ENCODE measurements at regions not wholly inside any gene's neighbourhood (a gene's known extent, or its start where the extent isn't known, plus 50 kb on each side); places are given as distances from the start of the nearest gene placed in this dataset.

DNA sequence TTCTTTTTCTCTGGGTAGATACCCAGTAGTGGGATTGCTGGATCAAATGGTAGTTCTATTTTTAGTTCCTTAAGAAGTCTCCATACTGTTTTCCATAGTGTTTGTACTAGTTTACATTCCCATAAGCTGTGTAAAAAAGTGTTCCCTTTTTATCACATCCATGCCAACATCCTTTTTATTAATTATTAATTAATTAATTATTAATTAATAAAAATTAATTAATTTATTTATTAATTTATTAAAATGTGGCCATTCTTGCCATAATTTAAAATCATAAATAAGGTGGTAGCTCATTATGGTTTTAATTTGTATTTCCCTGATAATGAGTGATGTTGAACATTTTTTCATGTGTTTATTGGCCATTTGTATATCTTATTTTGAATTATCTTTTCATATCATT is 173.9 kb upstream of the FOXN2 start:
- no peak for DNase-seq (ENCODE audit: low read depth in 2 of 2)

DNA sequence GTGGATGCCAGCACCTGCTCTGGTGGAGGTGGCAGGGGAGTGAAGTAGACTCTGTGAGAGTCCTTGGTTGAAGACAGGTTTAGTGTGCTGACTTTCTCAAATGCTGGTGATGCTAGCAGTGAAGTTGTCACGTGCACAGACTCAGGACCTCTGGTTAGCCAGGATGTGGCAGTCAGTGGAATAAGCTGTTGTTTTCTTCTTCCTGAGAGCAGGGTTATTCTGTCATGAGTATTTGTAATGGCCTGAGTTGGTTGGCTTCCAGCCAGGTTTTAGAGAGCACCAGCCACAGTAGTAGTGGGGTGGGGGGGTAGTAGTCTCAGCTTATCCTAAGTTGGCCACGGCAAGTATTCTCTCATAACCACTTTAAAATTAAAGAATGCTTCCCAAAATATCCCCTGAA is 169.7 kb upstream of the FOXN2 start:
- no peak for DNase-seq (ENCODE audit: low read depth in 2 of 2)

DNA sequence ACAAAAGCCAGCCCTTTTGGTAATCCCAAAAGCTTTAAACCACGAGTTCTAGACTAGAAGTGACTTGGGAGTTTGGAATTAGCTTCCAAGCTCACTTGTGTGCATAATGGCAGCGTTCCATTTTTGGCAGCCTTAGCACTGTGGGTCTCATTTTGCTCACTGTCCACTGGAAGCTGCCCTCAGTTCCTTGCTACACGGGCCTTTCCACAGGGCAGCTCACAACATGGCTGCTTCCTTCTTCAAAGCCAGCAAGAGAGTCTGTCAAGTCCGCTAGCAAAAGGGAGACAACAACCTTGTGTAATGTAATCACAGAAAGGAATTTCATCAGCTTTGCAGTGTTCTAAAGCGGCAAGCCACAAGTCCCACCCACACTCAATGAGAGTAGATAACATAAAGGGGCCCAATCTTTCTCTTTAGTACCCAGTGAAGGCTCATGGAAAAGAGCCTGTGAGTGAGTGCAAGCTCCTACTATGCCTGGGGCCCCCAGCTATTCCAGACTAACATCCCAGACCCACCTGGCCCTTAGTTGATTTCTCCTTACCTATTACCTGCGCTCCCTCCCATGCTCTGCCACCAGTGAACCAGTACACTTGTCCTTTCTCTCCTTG is 168.5 kb upstream of the FOXN2 start:
- no peak for DNase-seq (ENCODE audit: low read depth in 2 of 2)

DNA sequence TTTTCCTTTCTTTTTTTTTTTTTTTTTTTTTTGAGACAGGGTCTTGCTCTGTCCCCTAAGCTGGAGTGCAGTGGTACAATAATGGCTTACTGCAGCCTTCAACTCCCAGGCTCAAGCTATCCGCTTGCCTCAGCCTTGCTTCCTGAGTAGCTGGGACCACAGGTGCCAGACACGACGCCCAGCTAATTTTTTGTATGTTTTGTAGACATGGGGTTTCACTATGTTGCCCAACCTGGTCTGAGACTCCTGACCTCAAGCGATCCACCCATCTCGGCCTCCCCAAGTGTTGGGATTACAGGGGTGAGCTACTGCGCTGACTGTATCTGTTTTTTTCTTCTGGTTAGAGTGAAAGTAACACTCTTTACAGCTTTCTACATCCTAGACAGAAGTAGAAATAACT is 167.9 kb upstream of the FOXN2 start:
- no peak for DNase-seq (ENCODE audit: low read depth in 2 of 2)

DNA sequence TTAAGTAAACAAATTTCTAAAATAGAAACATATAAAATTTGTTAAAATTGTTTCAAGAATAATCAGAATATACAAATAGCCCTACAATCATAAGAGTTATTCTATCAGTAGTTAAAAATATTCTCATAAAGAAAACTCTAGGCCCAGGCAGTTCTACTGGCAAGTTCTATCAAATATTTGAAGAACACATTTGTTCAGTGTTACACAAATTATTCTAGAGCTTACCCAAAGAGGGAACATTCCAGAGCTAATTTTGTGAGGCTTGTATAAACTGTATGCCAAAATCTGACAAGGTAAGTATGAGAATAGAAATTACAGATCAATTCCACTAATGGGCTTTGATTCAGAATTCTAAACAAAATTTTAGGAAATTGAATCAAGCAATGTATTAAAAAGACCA is 166.8 kb upstream of the FOXN2 start:
- DNase-seq (ENCODE audit: low read depth in 2 of 2) = no peak

DNA sequence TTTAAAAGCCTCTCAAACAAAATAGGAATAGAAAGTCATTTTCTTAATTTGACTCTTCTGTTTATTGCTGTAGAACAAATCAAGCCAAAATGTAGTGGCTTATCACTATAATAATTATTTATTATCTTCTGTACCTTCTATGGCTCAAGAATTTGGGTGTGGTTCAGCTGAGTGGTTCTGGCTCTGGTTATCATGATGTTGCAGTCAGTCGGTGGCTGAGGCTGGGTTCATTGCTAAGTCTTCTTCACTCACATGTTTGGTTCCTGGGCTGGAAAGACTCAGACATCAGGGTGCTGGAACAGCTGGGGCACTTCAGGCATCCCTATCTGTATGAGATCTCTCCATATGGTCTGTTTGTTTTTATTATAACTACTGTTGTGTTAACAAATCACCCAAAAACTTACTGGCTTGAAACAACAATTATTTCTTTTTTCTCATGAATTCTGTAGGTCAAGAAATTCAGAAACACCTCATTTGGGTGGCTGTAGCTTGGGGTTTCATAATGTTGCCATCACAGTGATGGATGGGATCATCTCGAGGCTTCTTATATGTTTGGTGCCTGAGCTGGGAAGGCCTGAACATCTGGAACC is 165.5 kb upstream of the FOXN2 start:
- no peak for DNase-seq (ENCODE audit: low read depth in 2 of 2)

DNA sequence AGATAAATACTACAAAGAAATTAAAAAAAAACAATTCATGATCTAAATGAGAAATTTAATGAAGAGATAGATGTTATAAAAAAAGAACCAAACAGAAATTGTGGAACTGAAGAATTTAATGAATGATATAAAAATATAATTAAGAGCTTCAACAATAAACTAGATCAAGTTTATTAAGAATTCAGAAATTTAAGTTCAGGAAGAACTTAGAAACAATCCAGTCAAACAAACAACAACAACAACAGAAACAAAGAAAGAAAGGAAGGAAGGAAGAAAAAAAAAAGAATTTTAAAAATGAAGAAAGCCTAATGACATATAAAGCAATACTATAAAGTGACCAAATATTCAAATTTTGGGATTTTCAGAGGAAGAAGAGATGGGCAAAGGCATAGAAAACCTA is 157.3 kb upstream of the FOXN2 start:
- DNase-seq (ENCODE audit: low read depth in 2 of 2) = no peak

DNA sequence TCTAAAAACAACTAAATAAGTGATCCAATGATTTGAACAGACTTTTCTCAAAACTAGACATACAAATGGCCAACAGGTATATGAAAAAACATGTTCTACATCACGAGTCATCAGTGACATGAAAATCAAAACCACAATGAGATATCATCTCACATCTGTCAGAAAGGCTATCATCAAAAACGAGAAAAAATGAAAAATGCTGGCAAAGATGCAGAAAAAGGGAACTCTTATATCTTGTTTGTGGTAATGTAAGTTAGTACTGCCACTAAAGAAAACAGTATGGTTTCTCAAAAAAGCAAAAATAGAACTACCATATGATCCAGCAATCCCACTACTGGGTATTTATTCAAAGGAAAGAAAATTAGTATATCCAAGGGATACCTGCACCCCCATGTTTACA is 152.9 kb upstream of the FOXN2 start:
- no peak for DNase-seq (ENCODE audit: low read depth in 2 of 2)

DNA sequence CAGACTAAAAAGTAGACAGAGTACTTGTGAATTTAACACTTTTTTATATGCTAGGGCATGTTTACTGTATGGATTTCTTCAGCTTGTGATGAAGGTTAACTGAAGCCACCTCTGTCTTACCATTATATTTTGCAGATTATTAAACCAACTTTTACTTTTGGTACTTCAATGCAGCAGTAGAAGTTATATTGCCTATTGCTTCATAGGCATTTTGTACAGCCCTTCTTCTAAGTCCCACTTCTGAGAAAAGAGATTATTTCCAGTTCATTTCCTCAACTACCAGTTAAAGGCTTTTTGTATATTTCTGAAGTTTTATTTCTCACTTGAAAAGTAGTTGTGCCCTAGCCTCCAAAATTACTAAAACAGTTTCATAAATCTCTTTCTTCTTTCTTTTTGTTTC is 151.7 kb upstream of the FOXN2 start:
- no peak for DNase-seq (ENCODE audit: low read depth in 2 of 2)

DNA sequence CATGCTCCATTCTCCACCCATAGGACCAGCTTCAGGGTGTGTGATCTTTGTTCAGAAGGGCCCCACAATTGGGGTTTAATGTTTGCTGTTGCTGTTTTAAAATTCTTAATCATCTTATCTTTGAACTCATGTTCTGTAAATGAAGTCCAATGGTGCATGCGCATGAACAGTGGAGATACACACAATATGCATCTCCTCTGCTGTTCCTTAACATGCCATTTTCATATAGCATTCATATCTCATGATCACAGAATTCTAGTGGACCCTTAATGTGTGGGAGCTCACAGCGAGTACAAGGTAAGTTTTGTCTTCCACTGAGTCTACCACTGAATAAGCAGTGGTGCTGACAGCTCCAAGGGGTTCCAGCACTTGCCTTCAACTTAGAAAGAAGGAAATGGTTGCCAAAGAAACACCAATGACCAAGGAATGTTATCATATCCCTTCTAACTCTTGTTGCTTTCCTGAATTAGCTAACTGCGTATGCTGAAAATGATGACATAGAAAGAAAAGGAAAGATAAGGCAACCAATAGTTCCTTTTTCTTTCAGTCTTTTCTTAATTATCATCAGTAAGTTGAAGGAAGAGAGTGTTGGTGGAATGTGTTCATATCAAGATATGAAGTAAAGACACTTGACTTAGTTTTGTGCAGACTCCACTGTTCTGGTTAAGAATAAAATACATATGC is 149.3 kb upstream of the FOXN2 start:
- DNase-seq (ENCODE audit: low read depth in 2 of 2) = no peak

DNA sequence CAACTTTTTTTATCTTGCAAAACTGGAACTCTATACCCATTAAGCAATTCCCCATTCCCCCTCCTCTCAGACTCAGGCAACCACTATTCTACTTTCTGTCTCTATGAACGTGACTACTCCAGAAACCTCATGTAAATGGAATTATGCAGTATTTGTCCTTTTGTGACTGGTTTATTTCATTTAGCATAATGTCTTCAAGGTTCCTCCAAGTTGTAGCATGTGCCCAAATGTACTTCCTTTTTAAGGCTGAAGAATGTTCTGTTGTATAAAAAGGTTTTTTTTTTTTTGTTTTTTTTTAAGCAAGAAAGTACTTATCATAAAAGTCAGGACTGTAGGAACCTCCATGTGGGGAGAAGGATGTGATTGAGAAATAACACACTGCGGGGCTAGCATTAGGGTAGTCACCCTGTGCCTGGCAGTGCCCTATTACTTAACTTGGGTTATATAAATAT is 145.3 kb upstream of the FOXN2 start:
- no peak for DNase-seq (ENCODE audit: low read depth in 2 of 2)

DNA sequence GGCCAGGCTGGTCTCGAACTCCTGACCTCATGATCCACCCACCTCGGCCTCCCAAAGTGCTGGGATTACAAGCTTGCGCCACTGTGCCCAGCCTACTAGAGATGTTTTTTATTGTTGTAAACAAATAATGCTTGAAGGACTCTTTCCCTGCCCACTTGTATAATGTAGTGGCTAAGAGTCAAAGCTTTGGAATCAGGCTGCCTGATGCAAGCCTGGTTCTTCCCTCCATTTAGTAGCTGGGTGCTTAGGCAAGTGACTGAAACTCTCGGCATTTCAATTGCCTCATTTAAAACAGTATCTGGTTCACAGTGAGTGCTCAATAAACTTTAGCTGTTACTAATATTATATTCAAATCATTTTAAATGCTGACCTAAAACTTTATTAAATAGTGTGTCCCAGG is 144.2 kb upstream of the FOXN2 start:
- DNase-seq (ENCODE audit: low read depth in 2 of 2) = no peak

DNA sequence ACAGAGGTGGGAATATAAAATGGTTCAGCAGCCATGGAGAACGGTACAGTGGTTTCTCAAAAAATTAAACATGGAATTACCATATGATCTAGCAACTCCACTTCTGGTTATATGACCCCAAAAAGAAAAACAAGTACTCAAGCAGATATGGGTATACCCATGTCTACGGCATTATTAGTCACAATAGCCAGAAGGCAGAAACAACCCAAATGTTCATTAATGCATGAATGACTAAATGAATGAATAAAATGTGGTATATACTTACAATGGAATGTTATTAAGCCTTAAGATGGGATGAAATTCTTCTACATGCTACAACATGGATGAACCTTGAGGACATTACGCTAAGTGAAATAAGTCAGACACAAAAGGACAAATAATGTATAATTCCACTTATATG is 141.3 kb upstream of the FOXN2 start:
- DNase-seq (ENCODE audit: low read depth in 2 of 2) = no peak

DNA sequence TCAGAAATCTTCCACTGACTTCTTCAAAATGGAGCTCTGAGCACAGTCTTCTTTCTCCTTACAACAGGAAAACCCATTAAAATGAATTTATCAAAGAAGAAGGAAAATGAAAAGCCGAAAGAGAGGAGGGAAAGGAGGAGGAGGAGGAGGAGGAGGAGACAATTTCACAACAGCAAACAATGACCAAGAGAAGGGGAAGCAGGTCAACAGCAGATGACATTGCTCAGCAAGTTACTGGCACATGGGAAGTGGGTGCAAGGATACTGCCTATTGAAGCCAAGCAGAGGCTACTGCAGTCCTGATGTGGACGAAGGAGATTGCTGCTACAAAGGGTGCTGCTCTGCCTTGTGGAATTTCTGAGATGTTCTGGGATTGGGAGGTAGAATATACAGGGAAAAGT is 140.0 kb upstream of the FOXN2 start:
- DNase-seq (ENCODE audit: low read depth in 2 of 2) = no peak

DNA sequence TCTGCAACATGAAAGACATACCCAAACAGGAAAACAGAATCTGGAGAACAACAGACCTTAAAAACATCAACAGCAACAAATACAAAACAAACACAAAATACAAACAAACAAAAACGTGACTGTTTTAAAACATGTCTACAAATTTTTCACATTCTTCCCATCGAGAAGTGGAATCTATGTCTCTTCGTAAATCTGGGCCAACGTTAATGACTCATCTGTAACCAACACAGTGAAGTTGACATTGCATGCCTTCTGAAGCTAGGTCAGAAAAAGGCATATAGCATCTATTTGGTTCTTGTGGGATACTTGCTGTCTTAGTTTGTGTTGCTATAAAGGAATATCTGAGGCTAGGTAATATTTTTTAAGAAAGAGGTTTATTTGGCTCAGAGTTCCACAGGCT is 139.2 kb upstream of the FOXN2 start:
- DNase-seq (ENCODE audit: low read depth in 2 of 2) = no peak

DNA sequence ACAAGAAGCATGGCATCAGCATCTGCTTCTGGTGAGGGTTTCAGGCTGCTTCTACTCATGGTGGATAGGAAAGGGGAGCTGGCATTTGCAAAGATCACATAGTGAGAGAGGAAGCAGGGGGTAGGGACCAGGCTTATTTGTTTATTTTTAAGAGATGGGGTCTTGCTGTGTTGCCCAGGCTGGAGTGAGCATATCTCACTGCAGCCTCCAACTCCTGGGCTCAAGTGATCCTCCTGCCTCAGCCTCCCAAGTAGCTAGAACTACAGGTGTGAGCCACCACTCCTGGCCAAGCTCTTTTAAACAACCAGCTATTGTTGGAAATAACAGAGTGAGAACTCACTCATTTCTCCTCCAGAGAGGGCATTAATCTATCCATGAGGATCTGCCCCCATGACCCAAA is 138.8 kb upstream of the FOXN2 start:
- no peak for DNase-seq (ENCODE audit: low read depth in 2 of 2)

DNA sequence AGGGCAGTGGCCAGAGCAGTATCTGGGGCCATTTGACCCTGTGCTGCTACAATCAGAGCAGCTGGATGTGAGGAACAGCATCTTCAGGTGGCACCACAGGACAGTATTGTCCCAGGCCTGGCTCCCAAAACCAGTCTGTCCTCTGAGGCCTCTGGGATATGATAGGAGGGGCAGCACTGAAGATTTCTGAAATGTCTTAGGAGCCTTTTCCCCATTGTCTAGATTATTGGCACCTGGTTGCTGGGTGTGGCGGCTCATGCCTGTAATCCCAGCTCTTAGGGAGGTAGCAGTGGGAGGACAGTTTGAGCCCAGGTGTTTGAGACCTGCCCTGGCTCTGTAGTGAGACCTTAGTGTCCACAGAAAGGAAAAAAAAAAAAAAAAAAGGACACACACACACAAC is 137.6 kb upstream of the FOXN2 start:
- DNase-seq (ENCODE audit: low read depth in 2 of 2) = no peak

DNA sequence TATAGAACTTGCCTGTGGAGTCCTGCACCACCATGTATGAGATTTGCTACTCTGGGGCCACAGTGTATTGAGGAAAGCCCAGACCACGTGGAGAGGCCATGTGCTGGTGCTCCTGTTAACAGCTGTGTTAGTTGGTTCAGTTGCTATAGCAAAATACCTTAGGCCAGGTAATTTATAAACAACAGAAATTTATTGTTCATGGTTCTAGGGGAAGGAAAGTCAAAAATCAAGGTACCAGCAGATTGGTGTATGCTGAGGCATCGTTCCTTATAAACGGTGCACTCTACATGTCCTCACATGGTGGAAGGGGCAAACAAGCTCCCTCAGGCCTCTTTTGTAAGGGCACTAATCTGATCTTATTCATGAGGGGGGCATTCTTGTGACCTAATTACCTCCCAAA is 135.9 kb upstream of the FOXN2 start:
- no peak for DNase-seq (ENCODE audit: low read depth in 2 of 2)

DNA sequence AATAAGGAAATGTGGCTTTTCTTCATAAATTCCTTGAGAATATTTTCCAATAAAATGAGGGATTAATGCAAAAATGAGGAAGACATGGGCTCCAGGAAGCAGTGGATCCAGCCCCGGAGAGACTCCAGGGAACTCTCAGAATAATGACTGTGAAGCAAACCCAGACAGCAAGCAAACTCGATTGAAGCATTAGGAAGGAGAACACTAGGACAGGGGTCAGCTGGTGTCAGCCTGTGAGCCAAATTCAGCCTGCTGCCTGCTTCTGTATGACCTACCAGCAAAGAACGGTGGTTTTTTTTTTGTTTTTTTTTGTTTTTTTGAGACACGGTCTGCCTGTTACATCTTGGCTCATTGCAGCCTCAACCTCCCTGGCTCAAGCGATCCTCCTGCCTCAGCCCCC is 133.9 kb upstream of the FOXN2 start:
- DNase-seq (ENCODE audit: low read depth in 2 of 2) = no peak

DNA sequence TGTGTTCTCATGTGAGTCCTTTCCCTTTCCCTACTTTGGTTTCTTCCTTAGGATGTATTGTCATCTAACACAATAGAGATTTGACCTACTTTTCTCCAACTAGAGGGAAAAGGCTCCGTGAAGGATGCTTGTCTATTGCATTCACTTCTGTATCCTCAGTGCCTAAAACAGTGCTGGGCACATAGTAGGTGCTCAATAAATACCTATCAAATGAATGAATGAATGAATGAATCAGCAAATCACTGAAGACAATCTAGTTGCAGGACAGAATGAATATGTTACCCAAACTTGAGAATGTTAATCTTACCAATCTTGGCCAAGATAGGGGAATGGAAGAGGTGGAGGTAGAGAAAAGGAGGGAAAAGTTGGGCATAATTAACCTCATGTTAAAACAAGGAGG is 131.2 kb upstream of the FOXN2 start:
- no peak for DNase-seq (ENCODE audit: low read depth in 2 of 2)

DNA sequence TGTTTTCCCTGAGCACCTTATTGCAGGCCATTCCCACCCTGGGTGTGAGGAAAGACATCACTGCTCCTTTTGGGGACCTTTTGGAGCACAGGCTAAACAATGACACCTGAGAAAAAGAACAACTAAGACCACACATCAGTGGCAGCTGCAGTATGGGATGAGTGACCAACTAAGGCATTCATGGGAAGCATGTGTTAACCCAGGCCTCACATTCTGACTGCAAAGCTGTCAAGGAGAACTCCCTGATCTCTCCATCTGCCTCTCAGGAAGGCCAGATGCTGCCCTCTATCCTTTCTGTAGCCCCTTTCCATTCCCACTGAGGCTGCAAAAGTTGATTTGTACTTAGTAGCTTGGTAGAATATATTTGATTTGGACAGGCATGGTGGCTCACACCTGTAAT is 130.5 kb upstream of the FOXN2 start:
- no peak for DNase-seq (ENCODE audit: low read depth in 2 of 2)

DNA sequence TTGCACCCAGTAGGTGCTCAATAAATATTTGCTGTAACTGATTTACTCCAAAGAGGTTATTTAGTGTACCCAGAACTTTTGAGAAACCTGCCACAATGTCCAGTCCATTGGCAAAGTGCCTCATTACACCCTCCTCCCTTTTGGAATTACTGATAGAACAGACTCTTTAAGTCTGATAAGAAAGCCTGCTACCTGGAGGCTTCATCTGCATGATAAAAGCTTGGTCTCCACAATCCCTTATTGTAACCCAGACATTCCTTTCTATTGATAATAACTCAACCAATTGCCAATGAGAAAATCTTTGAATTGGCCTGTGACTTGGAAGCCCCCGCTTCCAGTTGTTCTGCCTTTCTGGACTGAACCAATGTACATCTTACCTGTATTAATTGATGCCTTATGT is 127.0 kb upstream of the FOXN2 start:
- DNase-seq (ENCODE audit: low read depth in 2 of 2) = no peak

DNA sequence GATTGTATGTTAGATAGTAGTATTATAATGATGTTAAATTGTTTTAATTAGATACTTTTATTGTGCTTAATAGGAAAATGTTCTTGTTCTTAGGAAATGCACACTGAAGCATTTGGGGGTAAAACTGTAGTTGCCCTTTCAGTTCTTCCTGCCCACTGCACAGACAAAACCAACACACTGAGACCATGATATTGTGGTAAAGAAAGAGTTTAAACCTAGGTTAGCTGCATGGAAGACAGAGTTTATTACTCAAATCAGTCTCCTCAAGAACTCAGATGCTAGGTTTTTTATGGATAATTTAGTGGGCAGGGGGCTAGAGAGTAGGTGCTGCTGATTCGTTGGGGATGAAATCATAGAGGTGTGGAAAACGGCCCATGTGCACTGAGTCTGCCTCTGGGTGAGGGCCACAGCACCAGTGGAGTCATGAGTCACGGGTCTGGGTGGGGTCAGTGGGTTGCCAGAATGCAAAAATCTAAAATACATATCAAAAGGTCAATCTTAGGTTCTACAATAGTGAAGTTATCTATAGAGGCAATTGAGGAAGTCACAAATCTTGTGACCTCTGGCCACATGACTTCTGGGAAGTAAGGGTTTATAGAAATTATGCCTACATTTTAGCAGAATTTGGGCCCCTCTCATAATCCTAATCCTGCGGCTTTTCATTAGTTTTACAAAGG is 124.8 kb upstream of the FOXN2 start:
- DNase-seq (ENCODE audit: low read depth in 2 of 2) = no peak
